ENCODE measurements at regions not wholly inside any gene's neighbourhood (a gene's known extent, or its start where the extent isn't known, plus 50 kb on each side); places are given as distances from the start of the nearest gene placed in this dataset.
"Not testable (repeated sequence)": the region's sequence is repeated elsewhere in the genome, so short reads cannot be mapped to it uniquely, and the experiment has no call there.

DNA sequence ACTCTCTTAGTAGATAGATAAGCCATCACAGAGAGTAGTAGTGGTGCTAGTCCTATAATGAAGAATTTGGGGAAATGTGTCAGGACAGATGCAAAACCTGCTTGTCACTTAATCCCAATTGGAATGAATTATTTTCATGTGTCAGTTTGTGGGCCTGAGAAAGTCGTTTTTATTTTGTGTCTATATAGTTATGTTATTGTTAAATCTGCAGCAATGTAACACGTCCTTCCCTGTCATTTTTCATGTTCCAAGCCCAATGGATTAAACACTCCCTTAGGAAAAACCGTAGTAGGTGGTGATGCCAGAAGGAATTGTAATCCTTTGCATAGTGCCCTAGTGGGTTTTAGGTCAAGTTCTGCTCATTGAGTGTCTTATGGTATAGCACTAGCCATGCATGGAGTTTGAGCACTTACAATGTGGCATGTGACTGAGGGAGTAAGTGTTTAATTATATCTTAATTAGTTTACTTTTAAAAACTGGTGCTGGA, 105.9 kb upstream of the PRSS16 start:
- H3K9ac ChIP-seq (ENCODE audit: low read length): no peak overlapping the region
- no peak overlapping the region for H3K4me2 ChIP-seq (ENCODE audit: low read length)
- H3K4me3 ChIP-seq (ENCODE audit: low read length): no peak overlapping the region
- H4K20me1 ChIP-seq (ENCODE audit: insufficient read depth): no peaks in the 10 kb centered on the region
- TF ChIP-seq RAD21 (conservative IDR thresholded peaks at IDR 0.05) (no peak), CTCF (IDR thresholded peaks at IDR 0.05; ENCODE audit: poor library complexity, severe bottlenecking) (no peak), TAF1 (IDR thresholded peaks at IDR 0.05; ENCODE audit: low read depth) (no peak), POLR2AphosphoS5 (IDR thresholded peaks at IDR 0.05) (no peak), EZH2 (IDR thresholded peaks at IDR 0.05; ENCODE audit: borderline replicate concordance, insufficient read depth, low read length, poor library complexity, severe bottlenecking) (no peak), MXI1 (conservative IDR thresholded peaks at IDR 0.05; ENCODE audit: poor library complexity, severe bottlenecking) (no peak)
- TF ChIP-seq, protein P1, sequence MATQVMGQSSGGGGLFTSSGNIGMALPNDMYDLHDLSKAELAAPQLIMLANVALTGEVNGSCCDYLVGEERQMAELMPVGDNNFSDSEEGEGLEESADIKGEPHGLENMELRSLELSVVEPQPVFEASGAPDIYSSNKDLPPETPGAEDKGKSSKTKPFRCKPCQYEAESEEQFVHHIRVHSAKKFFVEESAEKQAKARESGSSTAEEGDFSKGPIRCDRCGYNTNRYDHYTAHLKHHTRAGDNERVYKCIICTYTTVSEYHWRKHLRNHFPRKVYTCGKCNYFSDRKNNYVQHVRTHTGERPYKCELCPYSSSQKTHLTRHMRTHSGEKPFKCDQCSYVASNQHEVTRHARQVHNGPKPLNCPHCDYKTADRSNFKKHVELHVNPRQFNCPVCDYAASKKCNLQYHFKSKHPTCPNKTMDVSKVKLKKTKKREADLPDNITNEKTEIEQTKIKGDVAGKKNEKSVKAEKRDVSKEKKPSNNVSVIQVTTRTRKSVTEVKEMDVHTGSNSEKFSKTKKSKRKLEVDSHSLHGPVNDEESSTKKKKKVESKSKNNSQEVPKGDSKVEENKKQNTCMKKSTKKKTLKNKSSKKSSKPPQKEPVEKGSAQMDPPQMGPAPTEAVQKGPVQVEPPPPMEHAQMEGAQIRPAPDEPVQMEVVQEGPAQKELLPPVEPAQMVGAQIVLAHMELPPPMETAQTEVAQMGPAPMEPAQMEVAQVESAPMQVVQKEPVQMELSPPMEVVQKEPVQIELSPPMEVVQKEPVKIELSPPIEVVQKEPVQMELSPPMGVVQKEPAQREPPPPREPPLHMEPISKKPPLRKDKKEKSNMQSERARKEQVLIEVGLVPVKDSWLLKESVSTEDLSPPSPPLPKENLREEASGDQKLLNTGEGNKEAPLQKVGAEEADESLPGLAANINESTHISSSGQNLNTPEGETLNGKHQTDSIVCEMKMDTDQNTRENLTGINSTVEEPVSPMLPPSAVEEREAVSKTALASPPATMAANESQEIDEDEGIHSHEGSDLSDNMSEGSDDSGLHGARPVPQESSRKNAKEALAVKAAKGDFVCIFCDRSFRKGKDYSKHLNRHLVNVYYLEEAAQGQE (IDR thresholded peaks at IDR 0.05; ENCODE audit: borderline replicate concordance): no peak
- peaks cover 9% of the 10 kb centered on the region for H3F3A ChIP-seq (ENCODE audit: insufficient read depth, low read length, poor library complexity, severe bottlenecking)
- H3K9me2 ChIP-seq (ENCODE audit: insufficient read depth, low read length): no peaks in the 10 kb centered on the region
- H3K9me3 ChIP-seq (ENCODE audit: low read length): no peaks in the 10 kb centered on the region
- peaks cover 36% of the 10 kb centered on the region for H3K79me2 ChIP-seq (replicated peaks; ENCODE audit: insufficient read depth, low read length)
- peaks cover 7% of the 10 kb centered on the region for H3K27me3 ChIP-seq (ENCODE audit: insufficient read depth, low read depth, low read length)
- H2AFZ ChIP-seq (ENCODE audit: low read depth, low read length): no peak overlapping the region
- no peak overlapping the region for H3K27ac ChIP-seq (ENCODE audit: low read length)
- H3K36me3 ChIP-seq (ENCODE audit: insufficient read depth, low read length): no peaks in the 10 kb centered on the region

GRCh38 chr6:27143020-27143388, 104.5 kb upstream of the PRSS16 start:
- H3K79me2 ChIP-seq (replicated peaks; ENCODE audit: insufficient read depth, low read length): peaks cover 36% of the 10 kb centered on the region
- H3K9me3 ChIP-seq (ENCODE audit: low read length); H3K4me2 ChIP-seq (ENCODE audit: low read length); H3K9me2 ChIP-seq (ENCODE audit: insufficient read depth, low read length); H3F3A ChIP-seq (ENCODE audit: insufficient read depth, low read length, poor library complexity, severe bottlenecking); H2AFZ ChIP-seq (ENCODE audit: low read depth, low read length); H3K9ac ChIP-seq (ENCODE audit: low read length); H3K27ac ChIP-seq (ENCODE audit: low read length); H3K4me3 ChIP-seq (ENCODE audit: low read length); H3K36me3 ChIP-seq (ENCODE audit: insufficient read depth, low read length); H3K27me3 ChIP-seq (ENCODE audit: insufficient read depth, low read depth, low read length); H4K20me1 ChIP-seq (ENCODE audit: insufficient read depth): not testable (repeated sequence)

DNA sequence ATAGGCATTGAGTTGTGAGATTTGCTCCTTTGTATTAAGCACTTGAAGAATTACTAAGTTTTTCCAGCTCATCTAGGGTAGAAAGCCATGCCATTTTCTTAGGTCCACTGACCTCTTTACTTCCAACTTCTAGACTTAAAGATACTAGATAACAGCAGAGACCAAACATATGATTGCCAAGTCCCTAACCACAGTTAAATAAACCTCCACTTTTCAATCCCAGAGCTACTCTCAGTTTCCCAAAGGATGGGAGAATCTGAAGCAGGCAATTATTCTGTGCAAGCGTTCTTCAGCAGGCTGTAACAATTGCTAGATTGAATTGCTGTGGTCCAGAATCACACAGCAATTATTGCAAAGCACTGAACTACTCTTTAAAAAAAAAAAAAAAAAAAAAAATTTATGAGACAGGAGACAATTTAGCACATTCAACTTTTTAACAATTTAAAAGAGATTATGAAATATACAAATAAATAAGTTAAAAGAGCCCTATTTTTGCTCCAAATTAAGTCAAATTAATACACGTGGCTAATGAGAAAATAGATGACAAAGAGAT, 104.0 kb upstream of the PRSS16 start:
- H3K27ac ChIP-seq (ENCODE audit: low read length): no peak overlapping the region
- H3K9me3 ChIP-seq (ENCODE audit: low read length): no peaks in the 10 kb centered on the region
- TF ChIP-seq EZH2 (IDR thresholded peaks at IDR 0.05; ENCODE audit: borderline replicate concordance, insufficient read depth, low read length, poor library complexity, severe bottlenecking): no peak
- TF ChIP-seq EP300 (conservative IDR thresholded peaks at IDR 0.05; ENCODE audit: poor library complexity, severe bottlenecking): no peak
- TF ChIP-seq SMC3 (conservative IDR thresholded peaks at IDR 0.05; ENCODE audit: poor library complexity): no peak
- TF ChIP-seq RAD21 (conservative IDR thresholded peaks at IDR 0.05): no peak
- TF ChIP-seq MXI1 (conservative IDR thresholded peaks at IDR 0.05; ENCODE audit: poor library complexity, severe bottlenecking): no peak
- TF ChIP-seq CTCF (IDR thresholded peaks at IDR 0.05; ENCODE audit: poor library complexity, severe bottlenecking): no peak
- TF ChIP-seq POLR2AphosphoS5 (IDR thresholded peaks at IDR 0.05): no peak
- no peak for TF ChIP-seq TAF1 (IDR thresholded peaks at IDR 0.05; ENCODE audit: low read depth)
- TF ChIP-seq, protein P1 (IDR thresholded peaks at IDR 0.05; ENCODE audit: borderline replicate concordance): no peak

More for the DNA sequence above, 104.0 kb upstream of the PRSS16 start:
- Histone ChIP-seq H3K9ac (ENCODE audit: low read length) (no peak overlapping the region), H3K4me2 (ENCODE audit: low read length) (no peak overlapping the region), H3K36me3 (ENCODE audit: insufficient read depth, low read length) (no peaks in the 10 kb centered on the region), H3K79me2 (replicated peaks; ENCODE audit: insufficient read depth, low read length) (peaks cover 36% of the 10 kb centered on the region), H3K27me3 (ENCODE audit: insufficient read depth, low read depth, low read length) (peaks cover 7% of the 10 kb centered on the region), H3F3A (ENCODE audit: insufficient read depth, low read length, poor library complexity, severe bottlenecking) (peaks cover 12% of the 10 kb centered on the region), H3K4me3 (ENCODE audit: low read length) (no peak overlapping the region), H3K9me2 (ENCODE audit: insufficient read depth, low read length) (no peaks in the 10 kb centered on the region), H4K20me1 (ENCODE audit: insufficient read depth) (no peaks in the 10 kb centered on the region), H2AFZ (ENCODE audit: low read depth, low read length) (no peak overlapping the region)
